VCaP (cell line): ENCODE measurements at regions not wholly inside any gene's neighbourhood (a gene's known extent, or its start where the extent isn't known, plus 50 kb on each side); places are given as distances from the start of the nearest gene placed in this dataset.

Source experiments
- H3K27ac ChIP-seq: fragments of 450-650 bp; 2 replicates; pipeline ENCODE4 v1.5.1; 2017
- TF ChIP-seq, protein P1 (sequence below): fragments of 450-650 bp; conservative IDR thresholded peaks from 2 replicates; pipeline ENCODE4 v1.5.1; 2017; ENCODE audit warnings: mild to moderate bottlenecking, moderate library complexity

DNA sequence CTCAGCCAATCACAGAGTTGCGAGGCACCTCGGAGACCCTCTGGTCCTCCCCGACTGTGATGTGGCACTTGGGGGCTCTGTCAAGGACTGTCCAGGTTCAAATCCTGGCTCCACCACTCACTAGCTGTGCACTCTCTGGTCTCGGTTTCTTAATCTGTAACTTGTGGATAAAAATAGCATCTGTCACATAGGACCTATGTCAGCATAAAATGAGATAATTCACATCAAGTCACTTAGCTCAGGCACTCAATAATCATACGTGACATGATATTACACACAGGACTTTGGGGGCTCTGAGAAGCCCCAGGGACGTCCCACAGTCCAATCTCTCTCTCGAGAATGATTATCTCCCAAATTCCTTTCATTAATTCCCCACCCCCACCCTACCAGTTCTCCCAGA is 166.4 kb downstream of the COPRS start:
- TF ChIP-seq, protein P1, sequence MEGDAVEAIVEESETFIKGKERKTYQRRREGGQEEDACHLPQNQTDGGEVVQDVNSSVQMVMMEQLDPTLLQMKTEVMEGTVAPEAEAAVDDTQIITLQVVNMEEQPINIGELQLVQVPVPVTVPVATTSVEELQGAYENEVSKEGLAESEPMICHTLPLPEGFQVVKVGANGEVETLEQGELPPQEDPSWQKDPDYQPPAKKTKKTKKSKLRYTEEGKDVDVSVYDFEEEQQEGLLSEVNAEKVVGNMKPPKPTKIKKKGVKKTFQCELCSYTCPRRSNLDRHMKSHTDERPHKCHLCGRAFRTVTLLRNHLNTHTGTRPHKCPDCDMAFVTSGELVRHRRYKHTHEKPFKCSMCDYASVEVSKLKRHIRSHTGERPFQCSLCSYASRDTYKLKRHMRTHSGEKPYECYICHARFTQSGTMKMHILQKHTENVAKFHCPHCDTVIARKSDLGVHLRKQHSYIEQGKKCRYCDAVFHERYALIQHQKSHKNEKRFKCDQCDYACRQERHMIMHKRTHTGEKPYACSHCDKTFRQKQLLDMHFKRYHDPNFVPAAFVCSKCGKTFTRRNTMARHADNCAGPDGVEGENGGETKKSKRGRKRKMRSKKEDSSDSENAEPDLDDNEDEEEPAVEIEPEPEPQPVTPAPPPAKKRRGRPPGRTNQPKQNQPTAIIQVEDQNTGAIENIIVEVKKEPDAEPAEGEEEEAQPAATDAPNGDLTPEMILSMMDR, result no peak
- no peak overlapping the region for H3K27ac ChIP-seq

DNA sequence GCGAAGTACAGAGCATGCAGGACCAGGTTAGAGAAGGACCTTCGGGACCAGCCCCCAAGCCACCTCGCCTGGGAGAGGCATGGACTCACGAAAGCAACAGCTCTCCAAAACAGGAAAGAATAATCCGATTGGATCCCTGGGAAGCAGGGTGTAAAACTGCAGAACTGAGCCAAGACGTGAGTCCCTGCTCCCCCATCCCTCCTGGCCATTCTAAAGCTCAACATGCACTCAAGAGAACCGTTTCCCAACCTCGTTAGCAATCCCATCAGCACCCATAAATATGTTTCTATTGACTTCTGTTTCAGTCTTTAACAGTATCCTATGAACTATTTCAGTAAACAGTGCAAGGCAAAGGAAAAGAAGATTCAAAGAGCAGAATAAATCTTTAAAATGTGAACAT is 167.0 kb downstream of the COPRS start:
- TF ChIP-seq, protein P1, result no peak
- H3K27ac ChIP-seq, result no peak overlapping the region

DNA sequence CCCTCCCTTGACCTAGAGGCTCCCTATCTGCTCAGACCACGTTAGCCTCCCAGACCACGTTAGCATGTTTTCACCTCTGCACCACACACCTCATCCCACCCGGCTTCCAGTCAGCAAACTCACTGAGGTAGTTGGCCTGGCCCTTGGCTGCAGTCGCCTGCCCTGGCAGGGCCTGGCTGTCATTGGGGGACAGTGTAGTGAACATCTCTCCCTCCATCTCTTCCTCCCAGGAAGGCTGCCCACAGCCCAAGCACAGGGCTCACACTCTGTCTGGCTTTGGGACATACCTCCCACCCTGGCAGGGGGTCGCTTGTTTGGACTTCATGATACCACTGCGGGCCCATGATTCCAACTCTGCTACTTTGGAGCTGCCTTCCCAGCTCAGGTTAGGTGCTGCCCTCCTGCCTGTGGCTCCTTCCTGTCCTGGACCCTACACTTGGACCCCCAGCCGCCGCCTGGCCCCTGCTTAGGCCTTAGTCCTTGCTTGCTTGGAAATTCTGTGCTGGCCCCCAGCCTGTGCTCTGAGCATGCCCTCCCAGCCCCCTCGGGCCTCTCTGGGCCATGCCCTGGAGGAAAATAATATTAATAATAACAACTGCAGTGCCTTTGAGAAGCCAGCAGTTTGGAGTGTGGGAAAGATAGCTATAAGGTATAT is 167.7 kb downstream of the COPRS start:
- no peak overlapping the region for H3K27ac ChIP-seq
- TF ChIP-seq, protein P1, result no peak

DNA sequence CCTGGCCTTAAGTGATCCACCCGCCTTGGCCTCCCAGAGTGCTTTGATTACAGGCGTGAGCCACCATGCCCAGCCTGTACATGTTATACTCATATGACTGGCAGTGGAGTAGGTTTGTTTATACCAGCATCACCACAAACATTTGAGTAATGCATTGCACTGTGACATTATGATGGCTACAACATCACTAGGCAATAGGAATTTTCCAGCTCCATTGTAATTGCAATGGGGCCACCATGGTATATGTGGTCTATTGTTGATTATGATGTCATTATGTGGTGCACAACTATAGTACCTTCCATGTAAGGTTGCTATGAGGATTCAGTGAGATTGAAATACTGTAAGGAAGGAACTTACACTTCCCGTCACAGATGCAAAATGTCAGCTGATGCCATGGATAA is 168.9 kb downstream of the COPRS start:
- TF ChIP-seq, protein P1, result no peak
- H3K27ac ChIP-seq, result no peak overlapping the region

DNA sequence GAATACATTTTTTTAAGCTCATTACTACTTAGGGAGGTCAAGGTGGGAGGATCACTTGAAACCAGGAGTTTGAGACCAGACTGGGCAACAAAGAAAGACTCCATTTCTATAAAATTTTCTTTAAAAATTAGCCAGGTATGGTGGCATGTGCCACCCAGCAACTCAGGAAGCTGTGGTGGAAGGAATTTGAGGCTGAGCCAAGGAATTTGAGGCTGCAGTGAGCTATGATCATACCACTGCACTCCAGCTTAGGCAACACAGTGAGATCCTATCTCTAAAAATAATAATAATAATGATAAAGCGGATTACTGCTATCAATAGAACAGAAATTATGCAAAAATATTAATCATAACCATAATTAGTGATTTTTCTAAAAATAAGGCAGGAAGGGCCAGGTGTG is 170.3 kb downstream of the COPRS start:
- TF ChIP-seq, protein P1, result no peak
- H3K27ac ChIP-seq, result no peak overlapping the region

DNA sequence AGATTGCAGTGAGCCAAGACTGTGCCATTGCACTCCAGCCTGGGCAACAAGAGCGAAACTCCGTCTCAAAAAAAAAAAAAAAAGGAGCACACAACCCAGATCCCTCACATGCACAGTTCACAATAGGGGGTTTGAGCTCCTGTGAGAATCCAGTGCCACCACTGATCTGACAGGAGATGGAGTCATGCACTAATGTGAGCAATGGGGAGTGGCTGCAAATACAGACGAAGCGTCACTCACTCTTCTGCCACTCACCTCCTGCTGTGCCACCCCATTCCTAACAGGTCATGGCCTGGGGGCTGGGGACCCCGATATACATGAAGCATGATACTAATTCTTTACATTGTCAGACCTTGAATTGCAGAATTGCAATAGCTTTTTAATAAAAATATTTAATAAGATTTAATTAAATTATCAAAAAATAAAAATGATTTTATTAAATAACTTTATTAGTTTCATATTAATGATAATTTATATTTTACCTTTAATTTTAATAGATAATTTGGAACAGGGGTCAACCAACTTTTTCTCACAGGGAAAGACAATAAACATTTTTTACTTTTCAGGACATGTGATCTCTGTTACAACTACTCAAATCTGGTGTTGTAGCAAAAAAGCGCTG is 171.4 kb downstream of the COPRS start:
- TF ChIP-seq, protein P1, result no peak
- no peak overlapping the region for H3K27ac ChIP-seq

DNA sequence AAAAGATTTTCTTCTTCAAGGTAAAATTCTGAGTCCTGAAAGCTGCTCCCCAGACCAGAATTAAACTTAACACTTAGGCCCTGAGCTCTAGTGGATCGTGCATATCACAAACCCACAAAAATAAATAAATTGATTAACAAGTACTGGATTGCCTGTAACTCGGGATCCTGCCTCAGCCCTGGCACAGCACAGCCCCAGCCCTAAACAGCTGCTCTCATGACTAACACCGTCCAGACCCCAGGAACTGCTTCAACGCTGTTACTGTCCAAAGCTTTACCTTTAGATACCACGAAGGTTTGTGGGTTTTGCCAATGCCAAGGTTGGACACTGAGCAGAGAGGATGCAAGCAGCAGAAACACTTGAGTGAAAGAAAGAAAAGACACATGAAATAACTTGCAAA is 172.5 kb downstream of the COPRS start:
- TF ChIP-seq, protein P1, result no peak
- no peak overlapping the region for H3K27ac ChIP-seq
